GM19463 (cell line): ENCODE measurements at regions not wholly inside any gene's neighbourhood (a gene's known extent, or its start where the extent isn't known, plus 50 kb on each side); places are given as distances from the start of the nearest gene placed in this dataset.

Source experiments
- ATAC-seq: cut with Tn5 transposase; IDR thresholded peaks from one replicate; pipeline ENCODE4 v1.9.1; 2021; ENCODE audit warnings: mild to moderate bottlenecking, moderate library complexity; ENCODE audit not compliant: unreplicated experiment

DNA sequence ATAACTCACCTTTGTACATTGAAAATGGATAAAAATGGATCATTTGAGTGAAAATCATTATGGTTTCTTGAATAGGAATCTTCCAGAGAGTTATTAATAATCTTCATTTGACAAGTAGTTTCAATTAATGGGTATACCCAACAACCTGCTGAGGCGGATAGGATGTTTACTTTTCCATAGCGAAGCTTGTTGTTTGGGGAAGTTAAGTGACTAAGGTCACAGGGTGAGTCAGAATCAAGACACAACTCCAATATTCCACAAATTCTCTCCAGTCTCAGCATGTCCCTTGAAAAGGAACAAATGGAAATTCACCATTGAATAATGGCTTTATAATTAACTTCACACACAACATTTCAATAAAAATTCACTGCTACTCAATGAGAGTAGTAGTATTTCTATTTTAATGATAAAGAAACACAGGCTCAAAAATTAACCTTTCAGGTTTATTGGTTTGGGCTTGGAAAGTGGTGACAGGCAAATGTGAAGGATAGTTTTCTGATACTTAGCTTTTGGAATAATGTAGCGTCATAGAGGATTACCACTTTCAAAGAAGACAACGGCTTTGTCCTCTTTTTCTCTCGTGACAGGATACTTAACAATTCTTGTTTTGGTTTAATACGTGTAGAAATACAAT lies 211.3 kb downstream of the GPD2 start:
- no peak for ATAC-seq

DNA sequence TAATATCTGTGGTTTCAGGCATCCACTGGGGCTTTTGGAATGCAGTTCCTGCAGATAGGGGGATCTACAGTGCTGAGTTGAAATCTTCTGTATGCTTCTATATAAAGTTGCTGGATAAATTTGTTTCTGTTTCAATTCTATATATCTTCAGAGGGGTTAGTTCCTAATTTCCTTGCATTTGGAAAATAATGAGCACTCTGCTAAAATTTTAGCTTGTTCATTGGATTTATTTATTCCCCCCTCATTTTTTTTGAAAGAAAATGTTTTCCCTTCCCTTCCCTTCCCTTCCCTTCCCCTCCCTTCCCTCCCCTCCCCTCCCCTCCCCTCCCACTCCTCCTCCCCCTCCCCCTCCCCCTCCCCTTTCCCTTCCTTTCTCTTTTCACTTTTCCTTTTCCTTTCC lies 212.3 kb downstream of the GPD2 start:
- ATAC-seq: no peak

DNA sequence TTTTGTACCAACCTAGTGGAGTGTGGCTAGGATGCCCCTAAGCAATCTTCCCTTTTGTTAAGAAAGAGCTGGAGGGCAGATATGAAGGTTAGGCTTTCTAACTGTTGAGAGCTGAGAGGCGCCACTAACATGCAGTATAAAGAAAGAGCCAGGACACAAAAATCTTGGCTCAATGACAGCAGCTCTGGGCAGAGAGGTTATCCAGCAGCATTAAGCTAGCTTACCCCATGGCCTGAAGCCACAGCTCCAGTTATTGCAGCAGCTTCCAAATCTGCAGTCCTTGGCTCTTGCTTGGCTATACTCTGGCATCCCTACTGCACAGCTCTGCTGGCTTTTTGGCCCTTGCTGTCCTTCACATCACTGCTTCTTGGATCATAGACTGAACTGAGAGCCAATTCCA lies 213.4 kb downstream of the GPD2 start:
- ATAC-seq: no peak

DNA sequence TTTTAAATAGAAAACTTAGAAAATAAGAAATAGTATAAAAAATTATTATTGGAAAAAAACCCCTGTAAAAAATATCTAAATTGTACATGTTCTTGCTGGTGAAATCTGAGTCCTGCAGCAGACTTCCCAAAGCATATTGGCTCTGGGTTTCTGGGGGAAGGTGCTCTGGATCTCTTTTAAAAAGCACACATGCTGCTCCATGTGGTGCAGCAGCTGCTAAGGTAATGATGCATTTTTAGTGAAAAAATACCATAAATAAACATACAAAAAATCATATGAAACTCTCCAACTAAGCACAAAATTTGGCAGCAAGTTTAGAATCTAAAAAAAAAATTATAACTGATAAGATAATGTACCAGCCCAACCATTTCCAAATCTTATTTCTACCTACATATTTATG lies 216.5 kb downstream of the GPD2 start:
- no peak for ATAC-seq

DNA sequence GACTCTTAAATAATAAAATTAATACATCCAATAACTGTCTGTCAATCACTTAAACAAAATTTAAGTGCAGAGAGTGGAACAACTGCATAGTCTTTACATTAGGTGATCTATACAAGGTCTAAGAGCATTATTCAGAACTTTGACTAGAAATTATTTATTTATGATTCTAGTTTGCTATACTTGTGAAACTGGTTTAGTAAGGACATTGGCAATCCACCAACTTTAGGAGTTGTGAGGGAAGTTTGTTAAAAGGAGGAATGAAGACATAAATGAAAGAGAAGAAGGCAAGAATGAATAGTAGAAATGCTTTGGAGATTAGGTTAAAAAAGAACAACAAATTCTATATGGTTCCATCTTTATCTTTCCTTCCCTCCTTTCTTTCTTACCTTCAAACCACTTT lies 217.5 kb downstream of the GPD2 start:
- ATAC-seq: no peak

DNA sequence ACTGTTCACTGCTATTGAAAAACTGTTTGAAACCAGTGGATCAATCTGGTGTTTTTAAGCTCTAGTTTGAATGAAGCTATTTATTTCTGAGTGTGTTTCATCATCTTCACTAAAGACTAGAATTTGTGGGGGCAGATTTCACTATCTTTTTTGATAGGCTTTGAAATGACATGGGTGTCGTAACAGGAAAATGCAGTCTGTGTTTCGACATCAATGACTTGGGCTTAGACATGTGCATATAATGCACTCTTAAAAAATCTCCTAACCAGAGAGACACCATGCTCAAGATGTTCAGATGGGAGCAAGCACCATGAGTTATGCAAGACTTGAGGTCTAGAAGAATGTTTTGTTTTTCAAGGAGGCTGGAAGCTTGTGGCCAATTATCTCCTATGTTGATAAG lies 221.6 kb downstream of the GPD2 start:
- ATAC-seq: no peak

DNA sequence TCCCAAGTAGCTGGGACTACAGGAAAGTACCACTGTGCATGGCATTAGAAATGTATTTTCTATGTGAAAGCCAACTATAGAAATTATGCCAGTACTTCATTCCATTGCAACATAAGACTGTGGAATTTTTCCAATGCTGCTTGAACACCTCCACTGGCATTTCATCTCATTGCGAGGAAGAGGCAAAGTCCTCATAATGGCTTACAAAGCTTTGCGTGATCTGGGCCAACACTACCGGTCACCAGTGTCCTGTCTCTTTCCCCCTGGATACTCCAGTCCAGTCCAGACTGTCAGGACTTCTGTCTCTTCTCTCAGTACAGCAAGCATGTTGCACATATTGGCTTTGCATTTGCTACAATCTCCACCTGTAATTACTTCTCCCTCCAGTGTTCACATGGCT lies 223.5 kb downstream of the GPD2 start:
- no peak for ATAC-seq

DNA sequence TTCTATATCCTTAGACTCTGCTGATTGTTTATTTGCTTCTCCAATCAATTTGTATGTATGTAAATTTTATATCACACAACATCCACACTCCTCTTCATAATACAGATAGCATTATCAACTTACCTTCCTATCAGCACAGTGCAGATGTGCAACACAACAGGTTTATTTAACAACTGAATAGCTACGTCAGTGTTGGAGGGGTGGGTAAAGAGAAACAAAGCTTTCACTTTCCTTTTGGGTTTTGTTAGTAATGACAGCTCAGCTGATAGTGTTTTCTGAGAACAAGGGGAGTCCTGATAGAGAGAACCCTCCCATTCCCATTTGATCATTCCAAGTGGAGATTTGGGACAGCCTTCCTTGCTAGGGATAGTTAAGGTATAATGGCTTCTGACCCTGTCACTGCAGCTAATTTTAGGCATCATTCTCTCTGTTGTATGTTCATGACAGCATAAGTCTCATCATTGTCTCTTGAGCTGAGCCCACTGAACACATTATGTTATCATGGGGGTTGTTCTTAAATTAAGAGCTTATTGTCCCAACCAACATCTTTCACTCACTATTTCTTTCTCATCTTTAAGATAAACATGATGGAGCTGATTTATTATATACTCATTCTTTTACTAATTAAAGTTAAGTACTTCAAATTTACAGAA lies 227.7 kb downstream of the GPD2 start:
- ATAC-seq: peak; percentile 77

DNA sequence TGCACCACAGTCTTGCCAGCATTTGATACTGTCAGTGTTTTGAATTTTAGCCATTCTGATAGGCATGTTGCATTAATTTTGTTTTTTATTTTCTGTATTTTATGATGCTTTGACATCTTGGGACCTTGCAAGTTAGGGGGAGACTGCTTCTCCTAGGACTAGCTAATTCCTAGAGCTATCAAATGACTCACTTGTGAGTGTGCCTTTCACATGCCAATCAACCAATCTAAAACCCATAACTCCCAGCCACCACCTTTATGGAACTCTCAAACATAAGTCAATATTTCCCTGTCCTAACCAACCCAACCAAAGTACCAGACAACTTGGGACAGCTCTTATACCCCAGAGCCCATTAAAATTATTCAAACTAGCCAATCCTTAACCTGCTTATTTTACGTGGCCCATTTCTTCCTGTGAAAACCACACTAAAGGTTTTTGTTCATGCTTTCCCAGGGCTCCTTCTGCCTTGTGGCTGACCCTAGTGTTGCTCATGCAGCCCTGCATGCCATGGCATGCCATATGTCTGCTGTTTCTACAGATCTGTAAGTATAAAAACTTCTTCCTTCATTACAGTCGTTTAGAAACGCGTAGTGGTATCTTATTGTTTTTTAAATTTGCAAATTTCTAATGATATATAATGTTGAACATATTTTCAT lies 230.1 kb downstream of the GPD2 start:
- no peak for ATAC-seq

DNA sequence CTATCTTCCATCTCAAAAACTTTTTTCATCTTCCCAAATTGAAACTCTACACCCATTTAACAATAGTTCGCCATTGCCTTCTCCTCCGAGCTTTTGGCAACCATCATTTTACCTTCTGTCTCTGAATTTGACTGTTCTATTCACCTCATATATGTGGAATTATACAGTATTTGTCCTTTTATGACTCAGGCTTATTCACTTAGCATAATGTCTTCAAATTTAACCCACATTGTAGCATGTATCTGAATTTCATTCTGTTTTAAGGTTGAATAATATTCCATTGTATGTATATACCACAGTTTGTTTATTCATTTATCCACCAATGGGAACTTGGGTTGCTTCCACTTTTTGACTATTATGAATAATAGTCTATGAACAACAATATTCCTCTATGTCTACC lies 233.9 kb downstream of the GPD2 start:
- no peak for ATAC-seq

DNA sequence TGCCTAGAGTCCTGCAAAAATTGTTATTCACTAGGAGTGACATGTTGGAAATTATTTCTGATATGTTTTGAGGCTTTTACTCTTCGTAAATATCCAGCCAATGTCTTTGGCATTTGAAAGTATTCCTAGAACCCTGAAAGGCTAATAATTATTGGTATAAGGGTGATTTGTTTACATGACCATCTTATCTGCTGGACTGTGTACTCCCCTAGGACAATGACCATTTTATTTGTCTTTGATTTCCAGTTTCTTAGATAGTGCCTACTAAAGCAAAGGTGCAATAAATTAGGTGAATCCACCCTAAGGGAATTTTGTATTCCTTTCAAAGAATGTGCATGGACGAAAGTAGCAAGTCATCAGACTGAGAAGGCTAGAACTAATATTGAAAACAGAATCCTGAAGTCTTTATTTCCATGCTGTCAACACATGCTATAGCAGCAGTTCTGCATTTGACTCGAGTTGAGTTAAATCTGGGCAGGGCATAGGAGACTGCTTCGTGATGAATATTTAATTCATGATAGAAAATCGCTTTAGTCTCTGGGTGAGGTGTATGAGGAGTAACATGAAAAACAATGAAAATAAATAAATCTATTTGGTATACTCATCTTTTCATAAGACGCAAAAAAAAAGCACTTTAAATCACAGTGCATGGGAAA lies 235.7 kb downstream of the GPD2 start:
- no peak for ATAC-seq

DNA sequence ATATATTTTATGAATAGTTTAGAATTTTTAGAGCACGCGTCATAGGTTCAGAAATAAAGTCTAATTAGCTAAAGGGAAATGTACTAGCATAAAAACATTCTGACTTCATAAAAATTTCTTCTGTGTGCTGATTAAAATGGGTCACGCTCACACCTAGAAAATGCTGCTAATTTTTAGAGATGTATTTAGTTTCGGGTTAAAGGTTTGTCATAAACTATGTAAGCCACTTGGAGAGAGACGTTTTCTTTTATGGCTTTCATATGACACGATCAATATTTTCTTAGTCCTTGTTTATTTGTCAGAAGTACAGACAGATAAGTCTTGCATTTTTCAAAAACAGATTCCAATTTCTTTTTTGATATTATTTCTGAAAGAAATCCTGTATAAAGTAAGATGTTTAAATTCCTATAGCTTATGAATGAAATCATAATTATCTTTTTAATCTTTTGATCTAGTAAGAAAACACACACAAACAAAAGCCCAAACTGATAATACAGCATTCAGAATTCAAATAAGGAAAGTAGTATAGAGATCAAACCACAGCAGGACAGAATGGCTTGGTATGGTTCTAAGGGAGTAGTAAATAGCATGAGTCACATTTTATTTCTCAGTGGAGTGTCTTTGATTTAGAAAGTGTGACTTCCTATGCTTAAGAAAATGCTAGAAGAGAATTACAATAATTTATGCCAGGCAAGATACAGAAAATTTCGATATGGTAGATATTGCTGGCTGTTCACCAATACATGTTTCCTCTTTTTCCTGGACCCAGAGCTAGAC lies 236.6 kb downstream of the GPD2 start:
- no peak for ATAC-seq

DNA sequence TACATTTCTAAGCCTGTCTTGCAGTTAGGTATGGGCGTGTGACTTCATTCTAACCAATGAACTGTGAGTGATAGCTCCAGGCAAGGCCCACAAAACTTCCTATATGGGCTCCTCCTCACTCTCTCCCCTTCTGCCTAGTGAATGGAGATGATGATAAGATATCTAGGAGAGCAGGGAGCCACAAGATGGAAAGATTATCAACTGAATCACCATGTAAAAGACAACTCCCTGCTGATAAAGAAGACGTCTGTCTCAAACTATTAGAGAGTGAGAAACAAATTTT lies 237.1 kb downstream of the GPD2 start:
- no peak for ATAC-seq

DNA sequence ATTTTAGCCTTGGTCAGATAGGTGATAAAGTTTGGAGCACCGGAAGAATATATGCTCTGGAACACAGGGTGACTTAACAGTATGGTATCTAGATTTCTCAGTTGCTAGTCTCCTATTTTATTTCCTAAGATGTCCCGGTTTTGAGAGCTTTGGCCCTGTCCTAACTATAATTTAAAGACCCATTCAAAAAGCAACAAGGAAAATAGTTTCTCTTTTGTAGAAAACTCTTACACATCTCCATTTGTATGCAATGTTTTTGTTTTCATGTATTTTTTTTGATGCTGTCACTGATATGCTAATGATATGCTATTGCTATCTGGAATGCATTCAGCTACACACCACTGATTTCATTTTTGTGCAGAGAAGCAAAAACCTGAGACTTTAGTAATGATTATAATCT lies 237.8 kb downstream of the GPD2 start:
- no peak for ATAC-seq

DNA sequence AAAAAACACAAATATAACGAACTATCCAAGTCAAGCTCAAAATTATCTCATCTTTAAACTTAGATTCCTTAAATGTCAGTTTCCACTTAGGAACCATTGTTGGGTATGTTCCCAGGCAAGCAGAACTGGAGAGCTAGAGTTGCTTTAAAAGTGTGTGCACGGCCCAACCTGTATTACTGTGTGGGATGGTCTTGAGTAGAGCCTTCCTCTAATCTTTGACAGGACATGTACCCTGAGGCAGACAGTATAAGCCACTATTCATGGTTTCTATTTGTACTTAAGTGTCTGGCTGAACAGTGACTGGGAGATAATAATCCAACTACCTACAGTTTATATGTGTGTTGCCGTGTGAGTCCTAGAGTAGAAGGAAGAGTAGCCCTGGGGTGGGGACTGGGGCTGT lies 239.7 kb downstream of the GPD2 start:
- no peak for ATAC-seq

DNA sequence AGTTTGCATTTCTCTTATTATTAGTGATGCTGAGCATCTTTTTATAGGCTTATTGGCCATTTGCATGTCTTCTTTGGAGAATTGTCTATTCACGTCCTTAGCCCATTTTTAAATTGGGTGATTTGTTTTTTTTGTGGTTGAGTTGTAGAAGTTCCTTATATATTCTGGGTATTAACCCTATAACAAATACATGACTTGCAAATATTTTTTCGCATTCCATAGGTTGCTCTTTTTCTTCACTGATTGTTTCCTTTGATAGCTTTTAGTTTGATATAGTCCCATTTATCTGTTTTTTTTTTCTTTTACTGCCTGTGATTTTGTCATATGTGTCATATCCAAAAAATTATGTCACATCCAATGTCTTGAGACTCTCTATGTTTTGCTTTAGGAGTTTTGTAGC lies 243.6 kb downstream of the GPD2 start:
- ATAC-seq: no peak

DNA sequence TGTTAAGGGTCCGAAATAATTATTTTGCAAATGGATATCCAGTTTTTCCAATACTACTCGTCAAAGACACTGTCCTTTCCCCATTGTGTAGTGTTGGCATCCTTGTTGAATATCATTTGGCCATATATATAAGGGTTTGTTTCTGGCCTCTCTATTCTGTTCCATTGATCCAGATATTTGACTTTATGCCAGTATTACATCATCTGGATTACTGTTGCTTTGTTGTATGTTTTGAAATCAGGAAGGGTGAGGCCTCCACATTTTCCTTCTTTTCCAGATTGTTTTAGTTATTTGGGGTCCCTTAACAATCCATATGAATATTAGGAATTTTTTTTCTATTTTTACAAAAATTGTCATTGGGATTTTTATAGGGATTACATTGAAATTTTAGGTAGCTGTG lies 244.1 kb downstream of the GPD2 start:
- no peak for ATAC-seq

DNA sequence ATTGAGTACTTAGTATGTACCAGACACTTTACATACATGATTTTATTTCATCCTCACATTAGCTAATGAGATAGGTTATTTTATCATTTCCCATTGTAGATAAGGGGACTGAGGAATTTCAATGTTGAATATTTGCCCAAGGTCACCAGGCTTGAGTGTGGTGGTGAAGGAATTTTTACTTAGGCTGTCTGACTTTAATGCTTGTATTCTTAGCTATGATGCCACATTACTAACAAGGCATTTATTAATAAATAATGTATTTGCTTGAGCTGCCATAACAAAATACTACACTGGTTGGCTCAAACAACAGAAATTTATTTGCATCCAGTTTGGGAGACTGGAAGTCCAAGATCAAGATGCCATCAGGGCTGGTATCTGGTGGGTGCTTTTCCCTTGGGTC lies 250.9 kb downstream of the GPD2 start:
- ATAC-seq: no peak

DNA sequence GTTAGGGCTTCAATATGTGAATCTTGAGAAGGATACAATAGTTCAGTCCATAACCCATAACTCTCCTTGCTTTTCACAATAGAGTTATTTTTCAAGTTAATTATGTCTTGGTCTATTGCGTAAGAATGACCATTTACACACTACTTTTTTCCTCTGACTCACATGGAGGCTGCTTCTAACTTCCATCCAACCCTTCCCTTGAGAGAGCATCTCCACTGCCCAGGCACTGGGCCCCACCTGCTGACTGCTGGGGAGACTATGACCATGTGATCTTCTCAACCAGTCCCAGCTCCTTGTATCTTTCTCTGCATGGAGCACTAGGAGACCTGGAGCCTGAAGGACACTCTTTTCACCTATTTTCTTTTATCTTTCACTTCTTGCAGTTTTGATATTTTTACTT lies 251.5 kb downstream of the GPD2 start:
- no peak for ATAC-seq

DNA sequence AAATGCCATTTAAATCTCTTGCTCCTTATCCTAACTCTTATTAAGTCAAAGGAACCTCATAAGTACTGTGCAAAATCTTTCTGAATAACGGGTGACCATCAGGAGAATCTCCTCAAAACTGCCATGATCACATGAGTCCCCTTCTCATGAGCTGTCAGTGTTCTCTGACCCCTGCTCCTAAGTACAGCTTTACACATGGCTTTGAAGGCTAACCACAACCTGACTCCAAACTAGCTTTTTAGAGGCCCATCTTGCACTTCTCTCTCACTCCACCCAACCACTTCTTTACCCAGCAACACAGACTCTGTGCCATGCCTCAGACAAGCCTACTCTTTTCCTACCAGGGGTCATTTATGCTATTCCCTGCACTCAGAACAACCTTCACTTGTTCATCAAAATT lies 253.8 kb downstream of the GPD2 start:
- ATAC-seq: no peak

DNA sequence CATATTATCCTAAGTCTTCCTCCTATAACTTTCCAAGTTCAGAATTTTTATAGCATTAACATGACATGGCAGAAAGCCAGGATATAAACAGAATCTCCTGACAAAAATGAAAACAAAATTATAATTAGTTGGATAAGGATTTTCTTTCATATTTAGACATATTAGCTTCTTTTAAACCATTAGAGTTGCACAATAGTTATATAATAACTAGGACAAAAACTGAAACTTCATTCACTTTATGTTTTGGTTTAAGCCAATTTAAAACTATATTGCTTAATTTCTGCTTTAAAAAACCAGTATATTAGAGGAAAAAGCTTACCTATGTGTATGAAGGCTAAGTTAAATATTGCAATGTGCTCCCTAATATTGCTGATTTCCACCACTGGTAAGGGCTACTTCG lies 254.8 kb downstream of the GPD2 start:
- ATAC-seq: no peak

DNA sequence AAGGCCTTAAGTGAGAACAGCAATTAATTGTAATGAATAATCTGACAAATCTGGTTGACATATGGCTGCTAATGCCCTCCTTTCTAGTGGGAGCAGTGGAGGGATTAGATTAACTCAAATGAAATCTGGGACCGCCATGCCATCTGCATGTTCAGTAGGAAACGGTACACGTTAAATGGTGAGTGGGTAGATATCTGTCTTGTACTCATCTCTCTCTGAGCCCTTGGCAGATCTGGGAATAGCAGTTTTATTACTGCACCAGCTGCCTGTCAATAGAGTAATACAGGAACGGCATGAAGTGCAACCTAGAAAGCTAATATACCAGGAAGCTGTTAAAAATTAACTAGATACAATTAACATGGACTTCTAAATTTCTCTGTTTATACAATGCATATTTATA lies 258.8 kb downstream of the GPD2 start:
- no peak for ATAC-seq
